Upper lobe of left lung (tissue), 4 donors: ENCODE measurements at regions not wholly inside any gene's neighbourhood (a gene's known extent, or its start where the extent isn't known, plus 50 kb on each side); places are given as distances from the start of the nearest gene placed in this dataset.
"Not testable (repeated sequence)": the region's sequence is repeated elsewhere in the genome, so short reads cannot be mapped to it uniquely, and the experiment has no call there.

ENCODE experiments used
- POLR2A ChIP-seq, 4 donors: fragments of 450-650 bp; IDR thresholded peaks; one replicate each; pipeline ENCODE4 v1.5.1; 2016 to 2017; ENCODE audit warnings: antibody characterized with exemption in 4 of 4, mild to moderate bottlenecking in 2 of 4
- POLR2AphosphoS5 ChIP-seq, 2 donors: sonication (generic); formaldehyde crosslinking; IDR thresholded peaks; one replicate each; pipeline ENCODE4 v1.5.1; 2017; ENCODE audit warnings: antibody characterized with exemption in 2 of 2
- TF ChIP-seq, protein P1 (sequence below), 6 experiments: fragments of 450-650 bp in 4 of 6; fragments of 200-600 bp in 2 of 6; sonication (generic) in 2 of 6; IDR thresholded peaks; one replicate each; pipeline ENCODE4 v1.5.1; 2016 to 2019; ENCODE audit warnings: antibody characterized with exemption in 6 of 6

DNA sequence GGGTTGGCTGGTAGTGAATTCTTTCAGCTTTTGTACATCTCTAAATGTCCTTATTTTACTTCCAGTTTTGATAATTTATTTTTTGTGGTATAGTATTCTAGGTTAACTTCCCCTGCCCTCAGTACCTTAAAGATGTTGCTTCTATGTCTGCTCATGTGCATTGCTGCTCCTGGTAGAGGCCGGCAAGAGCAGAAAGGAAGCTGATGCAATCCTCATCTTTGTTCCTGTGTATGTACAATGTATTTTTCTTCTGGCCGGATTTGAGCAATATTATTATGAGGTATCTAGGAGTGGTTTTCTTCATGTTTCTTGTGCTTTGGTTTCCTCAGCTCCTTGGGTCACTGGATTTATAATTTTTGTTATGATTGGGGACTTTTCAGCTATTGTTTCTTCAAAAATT is 308.7 kb downstream of the FAM72C start:
- TF ChIP-seq POLR2A, POLR2AphosphoS5 (IDR thresholded peaks at IDR 0.05): not testable (repeated sequence)
- TF ChIP-seq, protein P1, sequence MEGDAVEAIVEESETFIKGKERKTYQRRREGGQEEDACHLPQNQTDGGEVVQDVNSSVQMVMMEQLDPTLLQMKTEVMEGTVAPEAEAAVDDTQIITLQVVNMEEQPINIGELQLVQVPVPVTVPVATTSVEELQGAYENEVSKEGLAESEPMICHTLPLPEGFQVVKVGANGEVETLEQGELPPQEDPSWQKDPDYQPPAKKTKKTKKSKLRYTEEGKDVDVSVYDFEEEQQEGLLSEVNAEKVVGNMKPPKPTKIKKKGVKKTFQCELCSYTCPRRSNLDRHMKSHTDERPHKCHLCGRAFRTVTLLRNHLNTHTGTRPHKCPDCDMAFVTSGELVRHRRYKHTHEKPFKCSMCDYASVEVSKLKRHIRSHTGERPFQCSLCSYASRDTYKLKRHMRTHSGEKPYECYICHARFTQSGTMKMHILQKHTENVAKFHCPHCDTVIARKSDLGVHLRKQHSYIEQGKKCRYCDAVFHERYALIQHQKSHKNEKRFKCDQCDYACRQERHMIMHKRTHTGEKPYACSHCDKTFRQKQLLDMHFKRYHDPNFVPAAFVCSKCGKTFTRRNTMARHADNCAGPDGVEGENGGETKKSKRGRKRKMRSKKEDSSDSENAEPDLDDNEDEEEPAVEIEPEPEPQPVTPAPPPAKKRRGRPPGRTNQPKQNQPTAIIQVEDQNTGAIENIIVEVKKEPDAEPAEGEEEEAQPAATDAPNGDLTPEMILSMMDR (IDR thresholded peaks at IDR 0.05): not testable (repeated sequence)
